Cardiac muscle cell (in vitro differentiated cells and primary cell): ENCODE measurements at regions not wholly inside any gene's neighbourhood (a gene's known extent, or its start where the extent isn't known, plus 50 kb on each side); places are given as distances from the start of the nearest gene placed in this dataset.
A peak's percentile ranks its signal among the peaks of the same experiment; 100 is the strongest.

ENCODE experiments used
- DNase-seq, 2 donors: peaks; one replicate each; pipeline versions ENCODE4 v3.0.0 to v3.0.0-alpha.2; 2010 to 2017; ENCODE audit warnings: low read depth in 1 of 2, low spot score in 1 of 2
- H3K27ac ChIP-seq: fragments of 200-600 bp; sonication (generic); 2 replicates; pipeline ENCODE4 v1.5.1; 2016
- H3K27me3 ChIP-seq: fragments of 200-600 bp; sonication (generic); 2 replicates; pipeline ENCODE4 v1.6.0; 2016; ENCODE audit warnings: control low read depth
- H3K36me3 ChIP-seq: fragments of 200-600 bp; sonication (generic); 2 replicates; pipeline ENCODE4 v1.5.1; 2016; ENCODE audit warnings: control low read depth
- H3K4me1 ChIP-seq: fragments of 200-600 bp; sonication (generic); 2 replicates; pipeline ENCODE4 v1.8.1; 2017; ENCODE audit warnings: low read depth, mild to moderate bottlenecking, mixed run types
- H3K4me3 ChIP-seq: fragments of 200-600 bp; sonication (generic); 2 replicates; pipeline ENCODE4 v1.5.1; 2016; ENCODE audit warnings: mild to moderate bottlenecking
- H3K9me3 ChIP-seq: fragments of 200-600 bp; sonication (generic); 2 replicates; pipeline ENCODE4 v1.5.1; 2017; ENCODE audit warnings: low read depth, mild to moderate bottlenecking, control low read depth
- TF ChIP-seq, protein P1 (sequence below): IDR thresholded peaks from 2 replicates; pipeline ENCODE4 v1.5.1; 2012; ENCODE audit warnings: low read depth, mild to moderate bottlenecking, low read length

DNA sequence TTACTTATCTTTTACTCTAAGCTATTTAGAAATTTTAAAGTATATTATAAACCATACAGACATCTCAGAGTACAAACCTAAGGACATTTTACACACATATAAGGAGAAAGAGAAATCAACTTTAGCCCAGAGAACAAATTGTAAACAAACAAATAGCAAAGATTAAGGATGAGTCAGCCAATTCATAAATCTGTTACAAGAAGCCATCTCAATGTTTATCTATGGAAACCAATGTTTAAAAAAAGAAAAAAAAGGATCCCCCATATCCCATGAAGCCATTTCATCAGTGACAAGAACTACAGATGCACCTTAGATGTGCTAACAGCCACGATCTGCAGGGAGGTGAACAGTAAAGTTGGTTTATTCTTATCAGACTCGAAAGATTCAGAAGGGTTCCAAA lies 437.1 kb downstream of the SHQ1 start:
- H3K4me1 ChIP-seq = peaks cover 27% of the 10 kb centered on the region
- no peaks in the 10 kb centered on the region for H3K36me3 ChIP-seq

DNA sequence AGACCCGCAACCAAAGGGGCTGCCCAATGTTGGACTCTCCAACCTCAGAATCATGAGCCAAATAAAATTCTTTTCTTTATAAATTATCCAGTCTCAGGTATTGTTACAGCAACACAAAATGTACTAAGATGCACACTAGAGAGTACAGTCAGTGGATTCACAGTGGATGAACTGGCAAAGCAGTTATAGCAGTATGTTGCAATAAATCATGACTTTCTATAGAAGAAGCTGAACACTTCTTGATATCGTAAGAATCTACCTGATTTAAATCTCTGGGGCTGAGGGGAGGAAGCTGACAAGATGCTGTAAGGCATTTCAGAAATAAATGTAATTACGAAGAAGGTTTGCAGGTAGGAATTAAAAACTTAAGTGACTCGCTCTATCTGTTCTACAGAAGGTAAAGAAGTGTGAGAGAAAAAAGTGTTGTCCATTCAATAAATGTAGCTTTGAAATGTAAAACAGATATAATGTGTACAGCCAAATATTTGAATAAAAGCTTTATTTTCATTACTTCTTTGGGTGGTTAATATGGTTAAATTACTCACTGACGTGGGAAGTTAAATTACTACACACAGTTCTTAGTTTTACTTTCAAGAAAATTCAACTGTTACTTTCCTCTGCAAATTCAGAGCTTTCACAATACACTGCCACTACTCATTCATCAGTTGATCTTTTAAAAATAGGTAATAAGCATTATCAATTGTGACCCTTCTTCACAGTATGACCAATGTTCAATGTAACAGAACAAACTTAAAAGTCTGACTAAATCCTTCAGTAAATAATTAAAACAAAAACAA lies 439.1 kb downstream of the SHQ1 start:
- H3K4me1 ChIP-seq = peaks cover 40% of the 10 kb centered on the region
- TF ChIP-seq, protein P1, sequence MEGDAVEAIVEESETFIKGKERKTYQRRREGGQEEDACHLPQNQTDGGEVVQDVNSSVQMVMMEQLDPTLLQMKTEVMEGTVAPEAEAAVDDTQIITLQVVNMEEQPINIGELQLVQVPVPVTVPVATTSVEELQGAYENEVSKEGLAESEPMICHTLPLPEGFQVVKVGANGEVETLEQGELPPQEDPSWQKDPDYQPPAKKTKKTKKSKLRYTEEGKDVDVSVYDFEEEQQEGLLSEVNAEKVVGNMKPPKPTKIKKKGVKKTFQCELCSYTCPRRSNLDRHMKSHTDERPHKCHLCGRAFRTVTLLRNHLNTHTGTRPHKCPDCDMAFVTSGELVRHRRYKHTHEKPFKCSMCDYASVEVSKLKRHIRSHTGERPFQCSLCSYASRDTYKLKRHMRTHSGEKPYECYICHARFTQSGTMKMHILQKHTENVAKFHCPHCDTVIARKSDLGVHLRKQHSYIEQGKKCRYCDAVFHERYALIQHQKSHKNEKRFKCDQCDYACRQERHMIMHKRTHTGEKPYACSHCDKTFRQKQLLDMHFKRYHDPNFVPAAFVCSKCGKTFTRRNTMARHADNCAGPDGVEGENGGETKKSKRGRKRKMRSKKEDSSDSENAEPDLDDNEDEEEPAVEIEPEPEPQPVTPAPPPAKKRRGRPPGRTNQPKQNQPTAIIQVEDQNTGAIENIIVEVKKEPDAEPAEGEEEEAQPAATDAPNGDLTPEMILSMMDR = no peak
- no peaks in the 10 kb centered on the region for H3K9me3 ChIP-seq
- no peak overlapping the region for H3K27ac ChIP-seq
- DNase-seq = no peak
- H3K27me3 ChIP-seq = no peaks in the 10 kb centered on the region
- H3K4me3 ChIP-seq = no peak overlapping the region
- H3K36me3 ChIP-seq = no peaks in the 10 kb centered on the region

More for the DNA sequence above, 437.1 kb downstream of the SHQ1 start:
- DNase-seq = no peak
- TF ChIP-seq, protein P1 = no peak
- Histone ChIP-seq H3K4me3 (no peak overlapping the region), H3K9me3 (no peaks in the 10 kb centered on the region), H3K27ac (no peak overlapping the region), H3K27me3 (no peaks in the 10 kb centered on the region)

DNA sequence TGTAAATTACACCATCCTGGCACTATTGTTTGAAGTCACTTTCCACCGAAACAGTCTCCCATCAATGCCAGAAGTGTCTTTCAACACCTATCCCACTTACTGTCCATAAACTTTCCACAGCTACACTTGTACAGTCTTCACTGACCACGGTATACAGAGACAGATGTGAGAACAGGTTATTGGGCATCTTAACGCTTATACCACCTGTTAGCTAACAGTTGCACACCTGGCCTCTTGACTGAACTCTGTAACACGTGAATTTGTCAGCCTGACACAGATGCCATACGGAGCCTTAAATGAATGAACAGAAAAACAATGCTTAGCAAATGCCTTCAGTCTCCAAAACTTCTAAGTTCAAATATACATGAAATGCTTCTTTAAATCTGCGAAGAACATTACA lies 440.5 kb downstream of the SHQ1 start:
- Histone ChIP-seq H3K4me3 (no peak overlapping the region), H3K36me3 (no peaks in the 10 kb centered on the region), H3K27ac (no peak overlapping the region), H3K4me1 (peaks cover 52% of the 10 kb centered on the region), H3K9me3 (no peaks in the 10 kb centered on the region), H3K27me3 (no peaks in the 10 kb centered on the region)
- TF ChIP-seq, protein P1 = no peak
- DNase-seq = no peak

DNA sequence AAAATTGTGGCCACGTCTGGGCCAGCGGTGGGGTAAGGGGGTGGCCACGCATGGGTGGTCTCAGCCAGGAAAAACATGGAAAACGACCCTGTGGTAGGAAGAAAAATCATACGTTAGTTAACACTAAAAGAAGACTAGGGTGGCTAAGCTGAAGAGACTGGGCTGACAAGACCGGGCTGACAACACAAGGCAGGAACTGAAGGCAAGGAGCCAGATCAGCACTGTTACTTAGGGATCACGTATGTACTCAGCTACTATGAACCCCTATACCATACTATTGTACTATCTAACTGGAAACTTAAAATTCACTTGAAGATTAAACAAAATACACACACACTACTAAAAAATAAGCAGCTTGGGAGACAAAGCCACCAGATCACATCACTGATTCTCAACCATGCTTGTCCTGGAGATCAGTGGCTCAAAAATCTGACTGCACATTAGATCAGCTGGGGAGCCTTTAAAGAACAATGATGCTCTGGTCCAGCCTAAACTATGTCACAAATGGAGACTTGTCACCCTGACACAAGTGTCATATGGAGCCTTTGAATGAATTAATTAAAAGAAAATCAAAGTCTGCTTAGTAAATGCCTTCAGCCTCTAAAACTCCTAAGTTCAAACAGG lies 442.2 kb downstream of the SHQ1 start:
- DNase-seq = peak in 1 of 2 donors; percentile 57
- H3K4me1 ChIP-seq = peaks cover 43% of the 10 kb centered on the region
- H3K27ac ChIP-seq = no peak overlapping the region
- TF ChIP-seq, protein P1 = no peak
- H3K4me3 ChIP-seq = no peak overlapping the region
- no peaks in the 10 kb centered on the region for H3K9me3 ChIP-seq
- no peaks in the 10 kb centered on the region for H3K36me3 ChIP-seq
- no peaks in the 10 kb centered on the region for H3K27me3 ChIP-seq

DNA sequence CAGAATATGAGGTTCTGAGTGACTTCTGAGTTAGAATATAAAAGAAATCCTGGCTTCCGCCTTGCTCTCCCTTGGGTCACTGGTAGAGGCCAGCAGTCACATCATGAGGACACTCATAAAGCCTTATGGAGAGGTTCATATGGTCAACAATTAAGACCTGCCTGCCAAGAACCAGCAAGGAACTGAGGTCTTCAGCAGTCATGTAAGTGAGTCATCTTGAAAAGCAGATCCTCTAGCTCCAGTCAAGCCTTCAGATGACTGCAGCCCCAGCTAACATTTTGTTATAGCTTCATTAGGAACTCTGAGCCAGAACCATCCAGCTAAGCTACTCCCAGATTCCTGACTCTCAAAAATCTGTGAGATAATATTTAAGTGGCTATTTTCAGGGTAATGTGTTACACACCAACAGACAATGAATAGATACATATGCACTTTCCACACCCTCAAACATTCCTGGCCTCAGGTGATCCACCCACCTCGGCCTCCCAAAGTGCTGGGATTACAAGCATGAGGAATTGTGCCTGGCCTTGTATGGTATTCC lies 447.2 kb downstream of the SHQ1 start:
- Histone ChIP-seq H3K36me3 (no peaks in the 10 kb centered on the region), H3K27ac (no peak overlapping the region), H3K27me3 (no peaks in the 10 kb centered on the region), H3K4me3 (no peak overlapping the region), H3K4me1 (peaks cover 27% of the 10 kb centered on the region), H3K9me3 (no peaks in the 10 kb centered on the region)
- no peak for DNase-seq
- TF ChIP-seq, protein P1 = no peak
